ENCODE measurements at regions not wholly inside any gene's neighbourhood (a gene's known extent, or its start where the extent isn't known, plus 50 kb on each side); places are given as distances from the start of the nearest gene placed in this dataset.

DNA sequence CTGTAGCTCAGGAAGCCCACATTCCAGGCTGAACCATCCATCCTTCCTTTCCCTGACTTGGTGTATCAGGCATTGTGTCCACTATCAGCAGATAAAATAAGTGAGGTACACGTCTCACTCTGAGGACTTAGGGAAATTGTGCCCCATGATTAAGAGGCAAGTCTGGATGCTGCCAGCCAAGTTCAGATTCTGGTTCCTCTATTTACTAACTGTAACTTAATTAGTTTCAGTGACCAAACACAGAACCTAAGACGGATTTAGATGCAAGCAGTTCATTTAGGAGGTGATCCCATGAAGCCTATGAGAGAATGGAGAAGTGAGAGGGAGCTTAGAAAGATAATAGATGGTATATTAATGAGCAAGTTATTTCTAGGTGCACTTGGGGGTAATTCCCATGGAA lies 56.6 kb upstream of the PACRGL start (continued):
- TF ChIP-seq EZH2 (IDR thresholded peaks at IDR 0.05; ENCODE audit: low read depth, unreplicated experiment) (no peak), JUNB (IDR thresholded peaks at IDR 0.05; ENCODE audit: unreplicated experiment) (no peak)

DNA sequence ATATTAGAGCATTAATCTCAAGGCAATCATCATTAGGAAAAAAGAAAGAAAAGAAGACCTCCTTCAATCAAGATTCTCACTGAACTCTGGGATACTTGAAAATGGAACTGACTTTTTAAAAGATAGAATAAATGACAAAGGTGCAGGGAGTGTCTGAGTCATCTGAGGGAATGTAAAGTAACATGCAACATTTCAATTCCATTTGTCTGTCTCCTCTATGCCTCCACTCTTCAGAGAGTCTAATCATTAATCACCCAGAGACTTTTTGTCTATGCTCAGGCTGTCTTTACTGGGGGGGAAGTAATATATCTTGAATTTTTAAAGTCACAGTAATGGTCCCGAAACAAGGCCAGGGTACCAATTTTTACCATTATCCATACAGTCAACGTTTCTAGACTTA lies 55.0 kb upstream of the PACRGL start:
- no peaks in the 10 kb centered on the region for H3K36me3 ChIP-seq (ENCODE audit: insufficient read depth)
- H3F3A ChIP-seq (replicated peaks; ENCODE audit: low read depth) = no peaks in the 10 kb centered on the region
- H3K4me3 ChIP-seq = no peak overlapping the region
- no peak for TF ChIP-seq NANOG (IDR thresholded peaks at IDR 0.05; ENCODE audit: borderline replicate concordance)
- TF ChIP-seq JUNB (IDR thresholded peaks at IDR 0.05; ENCODE audit: unreplicated experiment) = no peak
- TF ChIP-seq ZNF331 (CRISPR knock-in tag; IDR thresholded peaks at IDR 0.05; ENCODE audit: low read depth) = no peak
- no peak for TF ChIP-seq POLR2AphosphoS5 (IDR thresholded peaks at IDR 0.05; ENCODE audit: low read depth)
- no peak for TF ChIP-seq EZH2phosphoT487 (IDR thresholded peaks at IDR 0.05; ENCODE audit: unreplicated experiment)
- no peak for TF ChIP-seq CREB1 (CRISPR knock-in tag; IDR thresholded peaks at IDR 0.05; ENCODE audit: low read depth)
- no peak for TF ChIP-seq STAT1 (IDR thresholded peaks at IDR 0.05; ENCODE audit: unreplicated experiment)
- no peak for TF ChIP-seq EZH2 (IDR thresholded peaks at IDR 0.05; ENCODE audit: low read depth, unreplicated experiment)
- TF ChIP-seq, protein P1, sequence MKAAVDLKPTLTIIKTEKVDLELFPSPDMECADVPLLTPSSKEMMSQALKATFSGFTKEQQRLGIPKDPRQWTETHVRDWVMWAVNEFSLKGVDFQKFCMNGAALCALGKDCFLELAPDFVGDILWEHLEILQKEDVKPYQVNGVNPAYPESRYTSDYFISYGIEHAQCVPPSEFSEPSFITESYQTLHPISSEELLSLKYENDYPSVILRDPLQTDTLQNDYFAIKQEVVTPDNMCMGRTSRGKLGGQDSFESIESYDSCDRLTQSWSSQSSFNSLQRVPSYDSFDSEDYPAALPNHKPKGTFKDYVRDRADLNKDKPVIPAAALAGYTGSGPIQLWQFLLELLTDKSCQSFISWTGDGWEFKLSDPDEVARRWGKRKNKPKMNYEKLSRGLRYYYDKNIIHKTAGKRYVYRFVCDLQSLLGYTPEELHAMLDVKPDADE (IDR thresholded peaks at IDR 0.05) = no peak
- TF ChIP-seq, protein P2, sequence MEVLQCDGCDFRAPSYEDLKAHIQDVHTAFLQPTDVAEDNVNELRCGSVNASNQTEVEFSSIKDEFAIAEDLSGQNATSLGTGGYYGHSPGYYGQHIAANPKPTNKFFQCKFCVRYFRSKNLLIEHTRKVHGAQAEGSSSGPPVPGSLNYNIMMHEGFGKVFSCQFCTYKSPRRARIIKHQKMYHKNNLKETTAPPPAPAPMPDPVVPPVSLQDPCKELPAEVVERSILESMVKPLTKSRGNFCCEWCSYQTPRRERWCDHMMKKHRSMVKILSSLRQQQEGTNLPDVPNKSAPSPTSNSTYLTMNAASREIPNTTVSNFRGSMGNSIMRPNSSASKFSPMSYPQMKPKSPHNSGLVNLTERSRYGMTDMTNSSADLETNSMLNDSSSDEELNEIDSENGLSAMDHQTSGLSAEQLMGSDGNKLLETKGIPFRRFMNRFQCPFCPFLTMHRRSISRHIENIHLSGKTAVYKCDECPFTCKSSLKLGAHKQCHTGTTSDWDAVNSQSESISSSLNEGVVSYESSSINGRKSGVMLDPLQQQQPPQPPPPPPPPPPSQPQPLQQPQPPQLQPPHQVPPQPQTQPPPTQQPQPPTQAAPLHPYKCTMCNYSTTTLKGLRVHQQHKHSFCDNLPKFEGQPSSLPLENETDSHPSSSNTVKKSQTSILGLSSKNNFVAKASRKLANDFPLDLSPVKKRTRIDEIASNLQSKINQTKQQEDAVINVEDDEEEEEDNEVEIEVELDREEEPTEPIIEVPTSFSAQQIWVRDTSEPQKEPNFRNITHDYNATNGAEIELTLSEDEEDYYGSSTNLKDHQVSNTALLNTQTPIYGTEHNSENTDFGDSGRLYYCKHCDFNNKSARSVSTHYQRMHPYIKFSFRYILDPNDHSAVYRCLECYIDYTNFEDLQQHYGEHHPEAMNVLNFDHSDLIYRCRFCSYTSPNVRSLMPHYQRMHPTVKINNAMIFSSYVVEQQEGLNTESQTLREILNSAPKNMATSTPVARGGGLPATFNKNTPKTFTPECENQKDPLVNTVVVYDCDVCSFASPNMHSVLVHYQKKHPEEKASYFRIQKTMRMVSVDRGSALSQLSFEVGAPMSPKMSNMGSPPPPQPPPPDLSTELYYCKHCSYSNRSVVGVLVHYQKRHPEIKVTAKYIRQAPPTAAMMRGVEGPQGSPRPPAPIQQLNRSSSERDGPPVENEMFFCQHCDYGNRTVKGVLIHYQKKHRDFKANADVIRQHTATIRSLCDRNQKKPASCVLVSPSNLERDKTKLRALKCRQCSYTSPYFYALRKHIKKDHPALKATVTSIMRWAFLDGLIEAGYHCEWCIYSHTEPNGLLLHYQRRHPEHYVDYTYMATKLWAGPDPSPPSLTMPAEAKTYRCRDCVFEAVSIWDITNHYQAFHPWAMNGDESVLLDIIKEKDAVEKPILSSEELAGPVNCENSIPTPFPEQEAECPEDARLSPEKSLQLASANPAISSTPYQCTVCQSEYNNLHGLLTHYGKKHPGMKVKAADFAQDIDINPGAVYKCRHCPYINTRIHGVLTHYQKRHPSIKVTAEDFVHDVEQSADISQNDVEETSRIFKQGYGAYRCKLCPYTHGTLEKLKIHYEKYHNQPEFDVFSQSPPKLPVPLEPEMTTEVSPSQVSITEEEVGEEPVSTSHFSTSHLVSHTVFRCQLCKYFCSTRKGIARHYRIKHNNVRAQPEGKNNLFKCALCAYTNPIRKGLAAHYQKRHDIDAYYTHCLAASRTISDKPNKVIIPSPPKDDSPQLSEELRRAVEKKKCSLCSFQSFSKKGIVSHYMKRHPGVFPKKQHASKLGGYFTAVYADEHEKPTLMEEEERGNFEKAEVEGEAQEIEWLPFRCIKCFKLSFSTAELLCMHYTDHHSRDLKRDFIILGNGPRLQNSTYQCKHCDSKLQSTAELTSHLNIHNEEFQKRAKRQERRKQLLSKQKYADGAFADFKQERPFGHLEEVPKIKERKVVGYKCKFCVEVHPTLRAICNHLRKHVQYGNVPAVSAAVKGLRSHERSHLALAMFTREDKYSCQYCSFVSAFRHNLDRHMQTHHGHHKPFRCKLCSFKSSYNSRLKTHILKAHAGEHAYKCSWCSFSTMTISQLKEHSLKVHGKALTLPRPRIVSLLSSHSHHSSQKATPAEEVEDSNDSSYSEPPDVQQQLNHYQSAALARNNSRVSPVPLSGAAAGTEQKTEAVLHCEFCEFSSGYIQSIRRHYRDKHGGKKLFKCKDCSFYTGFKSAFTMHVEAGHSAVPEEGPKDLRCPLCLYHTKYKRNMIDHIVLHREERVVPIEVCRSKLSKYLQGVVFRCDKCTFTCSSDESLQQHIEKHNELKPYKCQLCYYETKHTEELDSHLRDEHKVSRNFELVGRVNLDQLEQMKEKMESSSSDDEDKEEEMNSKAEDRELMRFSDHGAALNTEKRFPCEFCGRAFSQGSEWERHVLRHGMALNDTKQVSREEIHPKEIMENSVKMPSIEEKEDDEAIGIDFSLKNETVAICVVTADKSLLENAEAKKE (CRISPR knock-in tag; IDR thresholded peaks at IDR 0.05) = no peak
- H3K4me2 ChIP-seq = no peak overlapping the region
- Mint-ChIP-seq H3K4me3 (no peak overlapping the region), H3K4me1 (no peaks in the 10 kb centered on the region; the same call in 2 of the 3 replicates), H3K36me3 (ENCODE audit: low read depth) (no peaks in the 10 kb centered on the region; the same call in 2 of the 3 replicates), H3K27me3 (ENCODE audit: insufficient read depth, low read depth, poor library complexity) (no peaks in the 10 kb centered on the region), H3K9me3 (no peaks in the 10 kb centered on the region; the same call in 1 of the 3 replicates), H3K27ac (no peak overlapping the region)
- H4K20me1 ChIP-seq (replicated peaks; ENCODE audit: insufficient read depth) = no peaks in the 10 kb centered on the region
- H3K4me1 ChIP-seq (ENCODE audit: insufficient read depth) = no peaks in the 10 kb centered on the region
- no peaks in the 10 kb centered on the region for H3K79me2 ChIP-seq (replicated peaks; ENCODE audit: insufficient read depth)
- no peak for ATAC-seq
- H3K27ac ChIP-seq (ENCODE audit: low read depth) = no peak overlapping the region
- H3K9me2 ChIP-seq (ENCODE audit: insufficient read depth) = peaks cover 12% of the 10 kb centered on the region; the same call in 1 of the 2 replicates
- no peak overlapping the region for H2AFZ ChIP-seq
- H3K27me3 ChIP-seq (ENCODE audit: insufficient read depth) = no peaks in the 10 kb centered on the region
- no peak for DNase-seq (ENCODE audit: low spot score)

Data from GM23338 (cell line).